GM21360 (cell line): ENCODE measurements at regions not wholly inside any gene's neighbourhood (a gene's known extent, or its start where the extent isn't known, plus 50 kb on each side); places are given as distances from the start of the nearest gene placed in this dataset.
"Not testable (repeated sequence)": the region's sequence is repeated elsewhere in the genome, so short reads cannot be mapped to it uniquely, and the experiment has no call there.

Experiments
- ATAC-seq: cut with Tn5 transposase; IDR thresholded peaks from one replicate; pipeline ENCODE4 v1.9.1; 2021; ENCODE audit warnings: mild to moderate bottlenecking, moderate library complexity; ENCODE audit not compliant: unreplicated experiment

- ATAC-seq: no peak
Observed at GRCh38 chr4:165810726-165811125, 62.3 kb upstream of the TLL1 start.

GRCh38 chr4:165813606-165814005, 59.4 kb upstream of the TLL1 start:
- no peak for ATAC-seq

DNA sequence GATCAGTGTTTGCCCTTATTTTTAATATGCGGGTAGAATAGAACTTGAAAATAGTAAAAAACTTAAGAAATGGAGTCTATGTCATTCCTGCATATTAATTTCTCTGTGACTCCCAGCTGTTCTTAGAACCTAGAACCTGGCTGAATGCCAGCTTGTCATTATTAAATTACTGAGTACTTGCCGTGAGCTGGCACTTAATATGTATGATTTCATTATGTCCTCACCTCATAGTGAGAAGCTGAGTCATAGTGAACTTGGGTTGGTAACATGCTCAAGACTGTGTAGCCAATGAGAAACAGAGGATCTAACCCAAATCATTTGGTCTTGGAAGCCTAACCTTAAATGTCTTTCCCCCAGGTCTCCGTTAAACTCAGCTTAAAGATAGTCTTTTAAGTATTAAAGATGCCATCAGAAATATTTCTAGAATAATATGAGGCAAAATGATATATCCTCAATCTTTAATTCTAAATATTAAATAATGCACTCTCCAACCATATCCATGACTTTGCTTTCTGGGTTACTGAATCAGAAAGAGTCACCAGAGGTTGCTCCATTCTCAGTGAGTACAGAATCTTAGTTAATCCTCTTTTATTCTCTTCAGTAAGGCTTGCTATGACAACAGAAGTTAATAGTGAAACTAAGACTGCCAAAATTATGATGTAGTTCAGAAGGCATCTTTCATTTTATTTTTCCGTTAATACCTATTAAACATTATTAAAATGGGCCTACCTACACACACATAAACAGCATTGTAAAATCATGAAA, 58.6 kb upstream of the TLL1 start:
- ATAC-seq: no peak

DNA sequence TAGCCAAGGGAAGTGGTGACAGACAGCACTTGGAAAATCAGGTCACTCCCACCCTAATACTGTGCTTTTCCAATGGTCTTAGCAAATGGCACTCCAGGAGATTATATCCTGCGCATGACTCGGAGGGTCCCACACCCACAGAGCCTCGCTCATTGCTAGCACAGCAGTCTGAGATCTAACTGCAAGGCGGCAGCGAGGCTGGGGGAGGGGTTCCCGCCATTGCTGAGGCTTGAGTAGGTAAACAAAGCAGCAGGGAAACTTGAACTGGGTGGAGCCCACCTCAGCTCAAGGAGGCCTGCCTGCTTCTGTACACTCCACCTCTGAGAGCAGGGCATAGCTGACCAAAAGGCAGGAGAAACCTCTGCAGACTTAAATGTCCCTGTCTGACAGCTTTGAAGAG, 53.9 kb upstream of the TLL1 start:
- not testable (repeated sequence) for ATAC-seq
